IMR-90 (cell line): ENCODE measurements at regions not wholly inside any gene's neighbourhood (a gene's known extent, or its start where the extent isn't known, plus 50 kb on each side); places are given as distances from the start of the nearest gene placed in this dataset.

Experiments
- BHLHE40 ChIP-seq: fragments of 150-350 bp; IDR thresholded peaks from 2 replicates; pipeline ENCODE4 v1.6.1; 2016; ENCODE audit warnings: mild to moderate bottlenecking, low read depth, low read length
- CEBPB ChIP-seq: IDR thresholded peaks from 2 replicates; pipeline ENCODE4 v1.6.1; 2012; ENCODE audit warnings: low read depth, low read length, improper control_type of control experiment
- CHD1 ChIP-seq: IDR thresholded peaks from 2 replicates; pipeline ENCODE4 v1.6.1; 2012; ENCODE audit warnings: low read depth, low read length, improper control_type of control experiment
- CTCF ChIP-seq: conservative IDR thresholded peaks from 2 replicates; pipeline ENCODE4 v1.5.1; 2012; ENCODE audit warnings: mild to moderate bottlenecking, low read depth, low read length, improper control_type of control experiment
- MAFK ChIP-seq: IDR thresholded peaks from 2 replicates; pipeline ENCODE4 v1.6.1; 2012; ENCODE audit warnings: low read depth, low read length, improper control_type of control experiment
- POLR2A ChIP-seq: IDR thresholded peaks from 2 replicates; pipeline ENCODE4 v1.6.1; 2012; ENCODE audit warnings: mild to moderate bottlenecking, low read depth, low read length
- RAD21 ChIP-seq: IDR thresholded peaks from 2 replicates; pipeline ENCODE4 v1.6.1; 2012; ENCODE audit warnings: low read length, improper control_type of control experiment
- RFX5 ChIP-seq: IDR thresholded peaks from 2 replicates; pipeline ENCODE4 v1.8.0; 2012; ENCODE audit warnings: low read depth, mild to moderate bottlenecking, low read length, moderate library complexity

- TF ChIP-seq POLR2A (no peak), CEBPB (no peak), CTCF (no peak), RFX5 (no peak), MAFK (no peak), CHD1 (no peak), BHLHE40 (no peak), RAD21 (no peak)
These were observed 98.8 kb downstream of the ADCYAP1 start for GRCh38 chr18:1003499-1003898.
